Sigmoid colon (tissue), 4 donors: ENCODE measurements at regions not wholly inside any gene's neighbourhood (a gene's known extent, or its start where the extent isn't known, plus 50 kb on each side); places are given as distances from the start of the nearest gene placed in this dataset.

Experiments used
- POLR2A ChIP-seq, 2 donors: fragments of 450-650 bp; IDR thresholded peaks; one replicate each; pipeline ENCODE4 v1.6.1; 2016; ENCODE audit warnings: antibody characterized with exemption in 2 of 2, mild to moderate bottlenecking in 2 of 2, moderate library complexity in 2 of 2
- POLR2AphosphoS5 ChIP-seq, 4 donors: sonication (generic); formaldehyde crosslinking; IDR thresholded peaks; one replicate each; pipeline ENCODE4 v1.6.1; 2017; ENCODE audit warnings: antibody characterized with exemption in 4 of 4

DNA sequence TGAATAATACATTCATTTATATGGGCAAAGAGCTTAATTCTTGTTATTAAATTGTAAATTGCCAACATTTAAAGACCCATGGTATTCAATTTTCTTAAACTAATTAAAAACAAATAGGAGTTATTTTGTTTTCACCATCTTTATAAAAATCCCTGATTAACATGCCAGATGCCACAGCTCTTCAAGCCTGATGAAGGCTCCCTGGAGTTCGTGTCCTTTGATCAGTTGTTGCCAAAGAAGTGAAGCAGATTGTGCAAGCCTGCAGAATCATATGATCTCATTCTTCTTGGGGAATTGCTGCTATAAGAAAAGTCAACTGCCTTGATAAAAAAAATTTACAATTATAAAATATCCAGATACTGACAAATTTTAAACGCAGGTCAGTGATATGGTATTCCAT, 288.3 kb upstream of the PPFIA2 start:
- TF ChIP-seq POLR2AphosphoS5 (IDR thresholded peaks at IDR 0.05) (no peak), POLR2A (IDR thresholded peaks at IDR 0.05) (no peak)
